IPS-15b (cell line): ENCODE measurements at regions not wholly inside any gene's neighbourhood (a gene's known extent, or its start where the extent isn't known, plus 50 kb on each side); places are given as distances from the start of the nearest gene placed in this dataset.
"Not testable (repeated sequence)": the region's sequence is repeated elsewhere in the genome, so short reads cannot be mapped to it uniquely, and the experiment has no call there.

Source experiments
- H3K27me3 ChIP-seq: one replicate; pipeline ENCODE4 v1.6.1; 2013; ENCODE audit warnings: low read length; ENCODE audit not compliant: control insufficient read depth, insufficient read depth
- H3K36me3 ChIP-seq: one replicate; pipeline ENCODE4 v1.6.1; 2013; ENCODE audit warnings: low read length; ENCODE audit not compliant: control insufficient read depth, insufficient read depth
- H3K4me1 ChIP-seq: one replicate; pipeline ENCODE4 v1.6.1; 2013; ENCODE audit warnings: mild to moderate bottlenecking, low read length; ENCODE audit not compliant: control insufficient read depth, insufficient read depth
- H3K4me3 ChIP-seq: one replicate; pipeline ENCODE4 v1.5.1; 2013; ENCODE audit warnings: low read depth, low read length
- H3K9ac ChIP-seq: one replicate; pipeline ENCODE4 v1.6.1; 2013; ENCODE audit warnings: low read depth, mild to moderate bottlenecking, low read length
- H3K9me3 ChIP-seq: one replicate; pipeline ENCODE4 v1.6.1; 2013; ENCODE audit warnings: mild to moderate bottlenecking, low read length; ENCODE audit not compliant: control insufficient read depth, insufficient read depth

DNA sequence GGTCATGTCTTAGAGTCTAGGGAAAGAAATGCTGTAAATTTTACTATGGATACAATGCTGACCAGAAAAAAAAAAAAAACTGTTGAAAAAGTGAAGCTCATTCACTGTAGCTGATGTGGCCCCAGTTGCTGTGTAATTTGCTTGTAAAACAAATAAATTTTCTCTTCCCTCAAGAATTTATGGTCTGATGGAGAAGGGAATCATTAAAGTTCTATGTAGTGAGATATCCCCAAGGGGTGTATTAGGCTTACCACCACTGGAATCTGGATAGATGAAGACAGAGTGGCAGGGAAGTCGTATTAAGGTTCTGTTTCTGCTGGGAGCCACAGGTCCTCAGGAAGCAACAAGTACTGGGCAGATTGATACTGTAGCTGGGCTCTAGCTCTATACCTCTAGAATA is 860.0 kb downstream of the LTN1 start:
- Histone ChIP-seq H3K36me3 (no peaks in the 10 kb centered on the region), H3K4me1 (no peaks in the 10 kb centered on the region), H3K9ac (no peak overlapping the region), H3K27me3 (no peaks in the 10 kb centered on the region), H3K4me3 (no peak overlapping the region), H3K9me3 (peaks cover 7% of the 10 kb centered on the region)

DNA sequence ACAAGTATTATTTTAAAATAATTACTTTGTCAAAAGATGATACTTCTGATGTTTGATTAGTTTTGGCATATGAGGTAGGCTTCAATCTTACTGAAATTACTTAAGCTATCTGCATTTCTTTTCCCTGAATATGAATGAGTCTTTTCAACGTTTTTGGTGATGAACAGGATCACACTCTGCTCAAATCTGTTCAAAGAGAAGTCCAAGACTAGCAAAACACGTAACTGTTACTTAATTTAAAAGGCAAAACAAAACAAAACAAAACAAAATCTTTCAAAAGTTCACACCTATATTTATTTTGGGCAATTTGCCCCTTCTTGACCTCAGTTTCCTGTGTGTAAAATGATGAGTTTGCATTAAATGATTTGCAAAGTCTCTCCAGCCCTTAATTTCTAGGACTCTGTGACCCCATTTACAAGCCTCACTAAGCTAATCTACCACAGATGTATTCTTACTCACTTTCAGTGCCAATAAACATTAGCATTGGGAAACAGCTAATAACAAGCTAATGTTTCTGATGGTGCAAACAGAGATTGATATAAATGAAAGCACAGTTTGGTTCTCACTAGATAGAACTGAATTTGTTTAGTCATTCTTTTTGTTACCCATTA is 865.4 kb downstream of the LTN1 start:
- Histone ChIP-seq H3K27me3 (no peaks in the 10 kb centered on the region), H3K36me3 (no peaks in the 10 kb centered on the region), H3K4me1 (no peaks in the 10 kb centered on the region), H3K9ac (no peak overlapping the region), H3K4me3 (no peak overlapping the region), H3K9me3 (peaks cover 7% of the 10 kb centered on the region)

- Histone ChIP-seq H3K9me3 (peaks cover 6% of the 10 kb centered on the region), H3K9ac (no peak overlapping the region), H3K36me3 (no peaks in the 10 kb centered on the region), H3K4me3 (no peak overlapping the region), H3K4me1 (no peaks in the 10 kb centered on the region), H3K27me3 (no peaks in the 10 kb centered on the region)
Measured at GRCh38 chr21:28126521-28127174, 866.0 kb downstream of the LTN1 start.

DNA sequence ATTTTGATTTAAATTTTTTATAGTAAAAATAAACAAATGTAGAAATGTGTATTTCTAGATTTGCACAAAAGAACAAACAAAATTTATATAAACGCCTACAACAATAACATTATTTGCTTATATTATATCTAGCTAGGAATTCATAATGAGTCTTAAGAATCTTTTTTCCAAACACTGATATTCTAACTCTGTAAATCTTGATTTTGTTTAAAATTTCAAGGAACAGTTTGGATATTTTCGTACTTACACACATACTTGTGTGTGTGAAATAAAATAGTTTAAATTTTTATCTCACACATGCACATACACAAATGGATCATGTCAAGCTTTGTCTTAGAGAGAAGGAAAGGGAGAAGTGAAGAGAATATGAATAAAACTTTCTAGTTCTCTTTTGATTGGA is 868.1 kb downstream of the LTN1 start:
- Histone ChIP-seq H3K9ac (no peak overlapping the region), H3K27me3 (no peaks in the 10 kb centered on the region), H3K4me3 (no peak overlapping the region), H3K4me1 (no peaks in the 10 kb centered on the region), H3K36me3 (no peaks in the 10 kb centered on the region), H3K9me3 (no peaks in the 10 kb centered on the region)

DNA sequence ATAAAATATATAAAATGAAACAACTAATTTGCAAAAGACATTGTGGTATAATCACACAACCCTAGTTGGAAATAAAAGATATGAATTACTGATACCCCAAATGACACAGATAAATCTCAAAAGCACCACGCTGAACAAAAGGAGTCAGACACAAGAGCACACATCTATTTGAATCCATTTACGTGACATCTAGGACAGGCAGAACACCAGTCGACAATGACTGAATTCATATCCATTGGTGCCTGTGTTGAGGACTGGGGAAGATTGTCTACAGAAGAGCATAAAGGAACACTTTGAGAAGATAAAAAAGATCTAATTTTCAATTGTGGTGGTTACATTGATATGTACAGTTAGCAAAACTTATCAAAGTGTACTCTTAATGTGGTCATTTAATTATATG is 874.1 kb downstream of the LTN1 start:
- Histone ChIP-seq H3K9ac (no peak overlapping the region), H3K36me3 (no peaks in the 10 kb centered on the region), H3K4me1 (no peaks in the 10 kb centered on the region), H3K27me3 (no peaks in the 10 kb centered on the region), H3K4me3 (no peak overlapping the region), H3K9me3 (no peaks in the 10 kb centered on the region)

DNA sequence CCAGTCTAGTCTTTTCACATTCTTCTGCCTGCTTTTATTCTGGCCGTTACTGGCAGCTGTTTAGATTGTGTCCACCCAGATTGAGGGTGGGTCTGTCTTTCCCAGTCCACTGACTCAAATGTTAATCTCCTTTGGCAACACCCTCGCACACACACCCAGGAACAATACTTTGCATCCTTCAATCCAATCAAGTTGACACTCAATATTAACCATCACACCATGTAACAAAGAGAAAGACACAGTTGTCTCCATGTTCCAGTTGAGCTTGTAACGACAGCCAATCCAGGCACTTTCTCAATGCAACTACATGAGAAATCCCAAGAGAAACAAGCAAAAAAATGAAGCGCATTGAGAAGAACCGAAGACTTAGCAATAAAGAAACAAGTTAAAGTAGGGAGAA is 877.7 kb downstream of the LTN1 start:
- not testable (repeated sequence) for H3K4me1 ChIP-seq, H3K9me3 ChIP-seq, H3K36me3 ChIP-seq, H3K27me3 ChIP-seq, H3K9ac ChIP-seq, H3K4me3 ChIP-seq

GRCh38 chr21:28113718-28114117 is 879.0 kb downstream of the LTN1 start:
- no peaks in the 10 kb centered on the region for H3K4me1 ChIP-seq
- H3K9ac ChIP-seq = no peak overlapping the region
- H3K27me3 ChIP-seq = no peaks in the 10 kb centered on the region
- no peaks in the 10 kb centered on the region for H3K9me3 ChIP-seq
- no peak overlapping the region for H3K4me3 ChIP-seq
- no peaks in the 10 kb centered on the region for H3K36me3 ChIP-seq

DNA sequence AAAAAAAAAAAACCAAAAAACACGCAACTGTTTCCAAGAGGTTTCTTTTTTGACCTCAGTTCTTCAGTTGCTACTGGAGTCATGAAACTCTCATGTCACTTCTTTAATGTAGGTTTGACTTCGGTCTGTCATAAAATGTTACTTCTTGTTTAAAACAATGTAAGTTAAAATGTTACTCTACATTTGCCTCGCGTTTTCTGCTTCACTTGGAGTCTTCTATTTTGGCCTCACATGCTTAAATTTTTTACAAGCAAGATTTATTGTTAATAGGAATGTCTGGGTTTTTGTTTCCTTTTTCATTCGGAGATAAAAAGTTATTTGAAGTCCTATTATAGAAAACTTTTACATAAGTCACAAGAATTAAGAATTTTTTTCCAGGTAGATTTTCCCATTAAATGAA is 880.2 kb downstream of the LTN1 start:
- Histone ChIP-seq H3K4me3 (no peak overlapping the region), H3K27me3 (no peaks in the 10 kb centered on the region), H3K9ac (no peak overlapping the region), H3K9me3 (no peaks in the 10 kb centered on the region), H3K36me3 (no peaks in the 10 kb centered on the region), H3K4me1 (no peaks in the 10 kb centered on the region)

DNA sequence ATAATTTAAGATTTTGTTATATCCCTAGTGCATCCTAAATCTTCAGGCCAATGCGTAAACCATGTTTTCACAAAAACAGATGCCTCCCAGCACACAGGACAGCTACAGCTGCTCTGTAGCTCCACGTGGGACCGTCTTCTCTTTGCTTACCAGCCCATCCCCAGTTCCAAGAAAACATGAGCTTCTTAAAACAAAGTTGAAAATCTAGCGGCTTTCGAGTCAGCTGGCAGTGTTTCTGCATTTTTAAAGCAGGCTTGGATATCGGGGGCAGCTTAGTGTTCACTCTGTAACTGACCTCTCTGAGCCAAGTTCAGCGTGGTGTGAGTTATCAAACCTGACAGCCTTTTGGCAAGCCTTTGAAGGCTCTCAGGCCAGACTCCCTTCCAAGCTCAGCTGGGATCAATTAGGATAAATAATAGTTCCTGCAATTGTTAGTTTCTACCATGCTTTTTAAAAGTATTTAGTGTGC is 881.5 kb downstream of the LTN1 start:
- Histone ChIP-seq H3K36me3 (no peaks in the 10 kb centered on the region), H3K4me3 (no peak overlapping the region), H3K9ac (no peak overlapping the region), H3K4me1 (no peaks in the 10 kb centered on the region), H3K27me3 (no peaks in the 10 kb centered on the region), H3K9me3 (no peaks in the 10 kb centered on the region)

GRCh38 chr21:28110716-28111115 is 882.0 kb downstream of the LTN1 start:
- H3K4me1 ChIP-seq = no peaks in the 10 kb centered on the region
- H3K4me3 ChIP-seq = no peak overlapping the region
- no peaks in the 10 kb centered on the region for H3K9me3 ChIP-seq
- H3K9ac ChIP-seq = no peak overlapping the region
- no peaks in the 10 kb centered on the region for H3K36me3 ChIP-seq
- H3K27me3 ChIP-seq = no peaks in the 10 kb centered on the region

DNA sequence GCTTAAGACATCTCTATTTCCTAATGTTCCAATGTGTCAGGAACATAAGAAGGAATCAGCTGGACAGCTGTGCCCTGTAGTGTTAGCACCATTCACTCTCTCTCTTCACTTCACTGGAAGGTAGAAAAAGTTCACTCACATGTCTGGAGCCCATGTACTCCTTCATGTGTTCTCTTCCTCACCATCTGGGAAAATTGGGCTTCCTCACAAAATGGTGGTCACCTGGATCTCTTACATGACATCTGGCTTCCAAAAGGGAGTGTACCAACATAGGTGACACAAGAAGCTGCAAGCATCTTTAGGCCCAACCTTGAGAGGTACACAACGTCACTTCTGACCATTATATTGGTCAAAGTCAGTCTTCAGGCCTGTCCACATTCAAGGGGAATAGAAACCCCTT is 882.6 kb downstream of the LTN1 start:
- H3K9ac ChIP-seq = no peak overlapping the region
- no peaks in the 10 kb centered on the region for H3K4me1 ChIP-seq
- H3K36me3 ChIP-seq = no peaks in the 10 kb centered on the region
- no peak overlapping the region for H3K4me3 ChIP-seq
- H3K9me3 ChIP-seq = no peaks in the 10 kb centered on the region
- H3K27me3 ChIP-seq = no peaks in the 10 kb centered on the region

- Histone ChIP-seq H3K9ac (no peak overlapping the region), H3K36me3 (no peaks in the 10 kb centered on the region), H3K27me3 (no peaks in the 10 kb centered on the region), H3K4me3 (no peak overlapping the region), H3K4me1 (no peaks in the 10 kb centered on the region), H3K9me3 (no peaks in the 10 kb centered on the region)
Measured at GRCh38 chr21:28106370-28106890, 886.2 kb downstream of the LTN1 start.
